SK-N-MC (cell line): ENCODE measurements at regions not wholly inside any gene's neighbourhood (a gene's known extent, or its start where the extent isn't known, plus 50 kb on each side); places are given as distances from the start of the nearest gene placed in this dataset.

ENCODE experiments used
- EZH2 ChIP-seq: fragments of 200-600 bp; sonication (generic); IDR thresholded peaks from one replicate; pipeline ENCODE4 v1.6.1; 2017; ENCODE audit warnings: antibody characterized with exemption
- POLR2AphosphoS5 ChIP-seq: IDR thresholded peaks from 2 replicates; pipeline ENCODE4 v1.6.1; 2012; ENCODE audit warnings: mild to moderate bottlenecking, low read depth, low read length, borderline replicate concordance

DNA sequence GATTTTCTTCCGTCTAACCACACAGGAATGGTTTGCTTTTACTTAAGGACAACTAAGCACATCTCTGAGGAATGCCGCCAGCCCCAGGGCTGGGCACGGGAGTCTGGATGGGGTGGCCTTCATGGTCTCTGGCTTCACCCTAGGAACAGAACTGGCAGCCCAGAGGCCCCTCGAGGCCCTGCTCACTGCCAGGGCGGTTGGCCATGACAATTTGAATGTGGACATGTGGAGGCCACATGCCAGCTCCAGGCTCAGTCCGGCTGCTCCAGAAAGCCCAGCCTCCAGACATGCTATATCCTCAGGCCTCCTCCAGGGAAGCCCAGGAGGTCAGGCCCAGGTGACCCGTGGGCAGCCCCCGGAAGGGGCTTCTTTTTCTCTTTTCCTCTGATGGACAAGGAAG, 84.0 kb upstream of the FGF3 start:
- no peak for TF ChIP-seq POLR2AphosphoS5
- TF ChIP-seq EZH2 = no peak
